Sigmoid colon (tissue), 6 donors: ENCODE measurements at regions not wholly inside any gene's neighbourhood (a gene's known extent, or its start where the extent isn't known, plus 50 kb on each side); places are given as distances from the start of the nearest gene placed in this dataset.
A peak's percentile ranks its signal among the peaks of the same experiment; 100 is the strongest.

ENCODE experiments used
- DNase-seq: peaks from one replicate; pipeline ENCODE4 v3.0.0-alpha.2; 2019
- H3K27ac ChIP-seq, 4 donors: fragments of 200-600 bp; sonication (generic); one replicate each; pipeline ENCODE4 v1.5.1; 2016 to 2019; ENCODE audit warnings: mild to moderate bottlenecking in 1 of 4
- H3K27me3 ChIP-seq, 3 donors: fragments of 200-600 bp; sonication (generic); one replicate each; pipeline ENCODE4 v1.5.1; 2019; ENCODE audit warnings: mild to moderate bottlenecking in 1 of 3
- H3K36me3 ChIP-seq, 4 donors: fragments of 200-600 bp; sonication (generic); one replicate each; pipeline ENCODE4 v1.5.1; 2016 to 2019
- H3K4me1 ChIP-seq, 4 donors: fragments of 200-600 bp; sonication (generic); one replicate each; pipeline ENCODE4 v1.5.1; 2017 to 2019
- H3K4me3 ChIP-seq, 4 donors: fragments of 200-600 bp; sonication (generic); one replicate each; pipeline ENCODE4 v1.5.1; 2017 to 2019; ENCODE audit warnings: mild to moderate bottlenecking in 2 of 4, moderate library complexity in 1 of 4
- H3K9me3 ChIP-seq, 4 donors: fragments of 200-600 bp in 3 of 4; sonication (generic) in 3 of 4; one replicate each; pipeline versions ENCODE4 v1.5.1 to v1.6.1; 2013 to 2019
- CTCF ChIP-seq, 4 experiments: fragments of 450-650 bp in 3 of 4; fragments of 200-600 bp in 1 of 4; IDR thresholded peaks; one replicate each; pipeline ENCODE4 v1.5.1; 2016 to 2019; ENCODE audit warnings: antibody characterized with exemption in 4 of 4, mild to moderate bottlenecking in 3 of 4, moderate library complexity in 2 of 4
- EP300 ChIP-seq, 4 donors: sonication (generic); formaldehyde crosslinking; IDR thresholded peaks; one replicate each; pipeline ENCODE4 v1.6.1; 2017; ENCODE audit warnings: antibody characterized with exemption in 4 of 4
- POLR2A ChIP-seq, 2 donors: fragments of 450-650 bp; IDR thresholded peaks; one replicate each; pipeline ENCODE4 v1.6.1; 2016; ENCODE audit warnings: antibody characterized with exemption in 2 of 2, mild to moderate bottlenecking in 2 of 2, moderate library complexity in 2 of 2
- POLR2AphosphoS5 ChIP-seq, 4 donors: sonication (generic); formaldehyde crosslinking; IDR thresholded peaks; one replicate each; pipeline ENCODE4 v1.6.1; 2017; ENCODE audit warnings: antibody characterized with exemption in 4 of 4
- WGBS, 2 donors: extraction: QIAGEN DNeasy Blood & Tissue Kit; methylation state at CpG; one replicate each; pipeline ENCODE4 v1.1.7; 2013; 5-methylcytosine and 5-hydroxymethylcytosine counted together
- intact Hi-C: fragments of 100-400 bp; cut with DNase I; formaldehyde crosslinking; loops from one replicate; pipeline ENCODE4 v1.15.1; 2023
- donor health status: healthy with polysubstance abuse.
- donor health status: healthy.

GRCh38 chr13:64186503-64187250 is 2771.0 kb upstream of the PCDH20 start:
- no peaks in the 10 kb centered on the region for H3K9me3 ChIP-seq
- no peaks in the 10 kb centered on the region for H3K27me3 ChIP-seq
- H3K4me1 ChIP-seq = no peaks in the 10 kb centered on the region
- intact Hi-C loops = no loop called here
- H3K27ac ChIP-seq = no peak overlapping the region
- DNase-seq = no peak
- TF ChIP-seq EP300 (IDR thresholded peaks at IDR 0.05) (no peak), POLR2A (IDR thresholded peaks at IDR 0.05) (no peak), CTCF (IDR thresholded peaks at IDR 0.05) (no peak), POLR2AphosphoS5 (IDR thresholded peaks at IDR 0.05) (no peak)
- 73 to 80% methylated on average over 2 of the region's 2 CpGs for WGBS, 2 donors
- no peak overlapping the region for H3K4me3 ChIP-seq
- H3K36me3 ChIP-seq = no peaks in the 10 kb centered on the region

- no peak overlapping the region for H3K27ac ChIP-seq
- 60 to 80% methylated on average over 1 of the region's 1 CpG for WGBS, 2 donors
These were observed 2770.4 kb upstream of the PCDH20 start for GRCh38 chr13:64186071-64186470.

GRCh38 chr13:64180756-64181155 is 2765.1 kb upstream of the PCDH20 start:
- intact Hi-C loops = no loop called here
- no peaks in the 10 kb centered on the region for H3K27me3 ChIP-seq
- H3K27ac ChIP-seq = no peak overlapping the region
- H3K36me3 ChIP-seq = no peaks in the 10 kb centered on the region
- H3K9me3 ChIP-seq = no peaks in the 10 kb centered on the region
- no peak for TF ChIP-seq POLR2AphosphoS5 (IDR thresholded peaks at IDR 0.05)
- no peak for TF ChIP-seq EP300 (IDR thresholded peaks at IDR 0.05)
- no peak for TF ChIP-seq POLR2A (IDR thresholded peaks at IDR 0.05)
- no peak for TF ChIP-seq CTCF (IDR thresholded peaks at IDR 0.05)
- 92 to 93% methylated on average over 2 of the region's 2 CpGs for WGBS, 2 donors
- DNase-seq = no peak
- H3K4me1 ChIP-seq = no peaks in the 10 kb centered on the region
- H3K4me3 ChIP-seq = no peak overlapping the region

More at GRCh38 chr13:64186071-64186470, 2770.4 kb upstream of the PCDH20 start:
- DNase-seq = no peak
- Histone ChIP-seq H3K4me3 (no peak overlapping the region), H3K4me1 (no peaks in the 10 kb centered on the region), H3K9me3 (no peaks in the 10 kb centered on the region), H3K27me3 (no peaks in the 10 kb centered on the region), H3K36me3 (no peaks in the 10 kb centered on the region)
- no peak for TF ChIP-seq POLR2AphosphoS5 (IDR thresholded peaks at IDR 0.05)
- TF ChIP-seq EP300 (IDR thresholded peaks at IDR 0.05) = no peak
- no peak for TF ChIP-seq CTCF (IDR thresholded peaks at IDR 0.05)
- no peak for TF ChIP-seq POLR2A (IDR thresholded peaks at IDR 0.05)
- intact Hi-C loops = no loop called here

- H3K4me1 ChIP-seq = no peaks in the 10 kb centered on the region
- H3K27me3 ChIP-seq = no peaks in the 10 kb centered on the region
- no peak for DNase-seq
- H3K9me3 ChIP-seq = no peaks in the 10 kb centered on the region
- intact Hi-C loops = no loop called here
- WGBS, 2 donors = 38 to 67% methylated on average over 1 of the region's 1 CpG
- TF ChIP-seq CTCF (IDR thresholded peaks at IDR 0.05) = no peak
- no peak for TF ChIP-seq POLR2AphosphoS5 (IDR thresholded peaks at IDR 0.05)
- TF ChIP-seq EP300 (IDR thresholded peaks at IDR 0.05) = no peak
- no peak for TF ChIP-seq POLR2A (IDR thresholded peaks at IDR 0.05)
- no peak overlapping the region for H3K27ac ChIP-seq
- no peaks in the 10 kb centered on the region for H3K36me3 ChIP-seq
- no peak overlapping the region for H3K4me3 ChIP-seq
These were observed 2750.2 kb upstream of the PCDH20 start for GRCh38 chr13:64165826-64166225.

GRCh38 chr13:64164435-64164834 is 2748.8 kb upstream of the PCDH20 start:
- intact Hi-C loops = no loop called here
- H3K36me3 ChIP-seq = no peaks in the 10 kb centered on the region
- DNase-seq = peak; percentile 60
- H3K4me3 ChIP-seq = no peak overlapping the region
- TF ChIP-seq POLR2AphosphoS5 (IDR thresholded peaks at IDR 0.05) (no peak), EP300 (IDR thresholded peaks at IDR 0.05) (no peak), POLR2A (IDR thresholded peaks at IDR 0.05) (no peak), CTCF (IDR thresholded peaks at IDR 0.05) (no peak)
- no peaks in the 10 kb centered on the region for H3K4me1 ChIP-seq
- H3K9me3 ChIP-seq = no peaks in the 10 kb centered on the region
- H3K27ac ChIP-seq = no peak overlapping the region
- 89 to 93% methylated on average over 4 of the region's 4 CpGs for WGBS, 2 donors
- no peaks in the 10 kb centered on the region for H3K27me3 ChIP-seq
